Adrenal gland (tissue), 9 donors: ENCODE measurements at regions not wholly inside any gene's neighbourhood (a gene's known extent, or its start where the extent isn't known, plus 50 kb on each side); places are given as distances from the start of the nearest gene placed in this dataset.
A peak's percentile ranks its signal among the peaks of the same experiment; 100 is the strongest.

ENCODE experiments used
- DNase-seq, 7 donors: peaks; one replicate each; pipeline ENCODE4 v3.0.0-alpha.2; 2019 to 2020
- H3K27ac ChIP-seq, 5 donors: fragments of 200-600 bp; sonication (generic) in 4 of 5; 1 replicate in 3 of 5; 2 replicates in 2 of 5; pipeline versions ENCODE4 v1.5.1 to v1.8.0; 2016 to 2020; ENCODE audit warnings: mild to moderate bottlenecking in 1 of 5
- H3K27me3 ChIP-seq: fragments of 200-600 bp; 2 replicates; pipeline ENCODE4 v1.8.0; 2021
- H3K36me3 ChIP-seq, 2 donors: fragments of 200-600 bp; replicated peaks in 1 of 2; 1 replicate in 1 of 2; 2 replicates in 1 of 2; pipeline versions ENCODE4 v1.5.1 to v1.8.0; 2018 to 2022
- H3K4me1 ChIP-seq, 2 donors: fragments of 200-600 bp; replicated peaks in 1 of 2; 1 replicate in 1 of 2; 2 replicates in 1 of 2; pipeline versions ENCODE4 v1.5.1 to v1.8.0; 2018 to 2021
- H3K4me3 ChIP-seq, 4 donors: fragments of 200-600 bp; sonication (generic) in 3 of 4; one replicate each; pipeline ENCODE4 v1.5.1; 2016 to 2018
- H3K9me3 ChIP-seq, 3 donors: fragments of 200-600 bp; sonication (generic) in 1 of 3; replicated peaks in 1 of 3; 1 replicate in 2 of 3; 2 replicates in 1 of 3; pipeline versions ENCODE4 v1.5.1 to v1.8.0; 2016 to 2021
- POLR2A ChIP-seq, 2 donors: fragments of 450-650 bp; IDR thresholded peaks; one replicate each; pipeline ENCODE4 v1.6.1; 2017; ENCODE audit warnings: antibody characterized with exemption in 2 of 2, mild to moderate bottlenecking in 2 of 2, moderate library complexity in 1 of 2
- WGBS, 4 donors: extraction: QIAGEN DNeasy Blood & Tissue Kit in 2 of 4; methylation state at CpG; one replicate each; pipeline versions ENCODE4 v1.1.5 to v1.1.7; 2013 to 2017; 5-methylcytosine and 5-hydroxymethylcytosine counted together
- intact Hi-C, 2 donors: fragments of 100-400 bp; cut with DNase I; formaldehyde crosslinking; loops; one replicate each; pipeline versions ENCODE4 v1.14.1 to v1.15.0; 2022 to 2023
- TF ChIP-seq, protein P1 (sequence below), 6 experiments: fragments of 450-650 bp in 4 of 6; fragments of 200-600 bp in 2 of 6; sonication (generic) in 1 of 6; IDR thresholded peaks; 1 replicate in 5 of 6; 2 replicates in 1 of 6; pipeline versions ENCODE4 v1.5.1 to v1.8.0; 2016 to 2021; ENCODE audit warnings: antibody characterized with exemption in 6 of 6, mild to moderate bottlenecking in 2 of 6, moderate library complexity in 1 of 6
- donor health status: healthy with polysubstance abuse.
- donor health status: Bipolar disorder and iron deficiency.
- donor health status: DM: yes; HTN: yes; CAD: no.
- donor health status: DM: no; HTN: no; CAD: no.
- donor health status: DM: no; HTN: no; CAD: no.

DNA sequence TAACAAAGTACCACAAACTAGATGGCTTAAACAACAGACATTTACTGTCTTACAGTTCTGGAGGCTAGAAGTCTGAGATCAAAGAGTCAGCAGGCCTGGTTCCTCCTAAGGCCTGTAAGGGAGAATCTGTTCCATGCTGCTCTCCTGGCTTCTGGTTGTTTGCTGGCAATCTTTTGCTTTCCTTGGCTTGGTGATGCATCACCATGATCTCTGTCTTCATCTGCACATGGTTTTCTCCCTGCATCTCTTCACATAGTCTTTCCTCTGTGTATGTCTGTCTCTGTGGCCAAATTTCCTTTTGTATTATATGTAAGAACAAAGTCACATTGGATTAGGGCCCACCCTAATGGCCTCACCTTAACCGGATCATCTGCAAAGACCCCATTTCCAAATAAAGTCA, 168.5 kb downstream of the CAPZA3 start:
- no peak for DNase-seq
- Histone ChIP-seq H3K27me3 (no peaks in the 10 kb centered on the region), H3K9me3 (no peaks in the 10 kb centered on the region), H3K4me3 (no peak overlapping the region), H3K36me3 (no peaks in the 10 kb centered on the region), H3K4me1 (peaks cover 0 to 4% of the 10 kb centered on the region in 2 donors), H3K27ac (no peak overlapping the region)
- intact Hi-C loops, result no loop called here
- WGBS, 4 donors, result 86 to 100% (median 94%) methylated on average over 1 of the region's 1 CpG
- TF ChIP-seq POLR2A (IDR thresholded peaks at IDR 0.05), result no peak
- TF ChIP-seq, protein P1, sequence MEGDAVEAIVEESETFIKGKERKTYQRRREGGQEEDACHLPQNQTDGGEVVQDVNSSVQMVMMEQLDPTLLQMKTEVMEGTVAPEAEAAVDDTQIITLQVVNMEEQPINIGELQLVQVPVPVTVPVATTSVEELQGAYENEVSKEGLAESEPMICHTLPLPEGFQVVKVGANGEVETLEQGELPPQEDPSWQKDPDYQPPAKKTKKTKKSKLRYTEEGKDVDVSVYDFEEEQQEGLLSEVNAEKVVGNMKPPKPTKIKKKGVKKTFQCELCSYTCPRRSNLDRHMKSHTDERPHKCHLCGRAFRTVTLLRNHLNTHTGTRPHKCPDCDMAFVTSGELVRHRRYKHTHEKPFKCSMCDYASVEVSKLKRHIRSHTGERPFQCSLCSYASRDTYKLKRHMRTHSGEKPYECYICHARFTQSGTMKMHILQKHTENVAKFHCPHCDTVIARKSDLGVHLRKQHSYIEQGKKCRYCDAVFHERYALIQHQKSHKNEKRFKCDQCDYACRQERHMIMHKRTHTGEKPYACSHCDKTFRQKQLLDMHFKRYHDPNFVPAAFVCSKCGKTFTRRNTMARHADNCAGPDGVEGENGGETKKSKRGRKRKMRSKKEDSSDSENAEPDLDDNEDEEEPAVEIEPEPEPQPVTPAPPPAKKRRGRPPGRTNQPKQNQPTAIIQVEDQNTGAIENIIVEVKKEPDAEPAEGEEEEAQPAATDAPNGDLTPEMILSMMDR (IDR thresholded peaks at IDR 0.05), result no peak

DNA sequence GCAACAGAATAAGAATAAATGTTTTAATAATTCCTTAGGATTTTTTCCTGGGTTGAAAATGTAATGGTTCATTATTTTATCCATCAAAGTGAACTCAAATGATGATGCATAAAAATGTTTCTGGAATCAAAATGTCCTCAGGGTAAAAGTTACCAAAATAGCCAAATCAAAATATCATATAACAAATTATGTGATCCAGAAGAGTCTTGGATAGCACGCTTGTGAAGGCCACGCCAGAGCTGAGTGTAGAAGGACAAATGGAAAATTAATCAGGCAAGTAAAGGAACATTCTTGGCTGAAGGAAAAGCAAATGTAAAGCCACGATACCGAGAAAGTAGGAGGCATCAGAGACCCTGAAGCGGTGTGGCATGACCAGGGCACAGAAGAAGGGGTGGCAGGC, 169.2 kb downstream of the CAPZA3 start:
- DNase-seq, result peak in 5 of 7 donors; percentile 19 to 41 (median 21)
- intact Hi-C loops, result no loop called here
- no peaks in the 10 kb centered on the region for H3K9me3 ChIP-seq
- no peaks in the 10 kb centered on the region for H3K36me3 ChIP-seq
- H3K4me1 ChIP-seq, result peaks cover 0 to 4% of the 10 kb centered on the region in 2 donors
- H3K27ac ChIP-seq, result peak overlapping the region in 2 of 5 donors; percentile 3 to 5
- H3K4me3 ChIP-seq, result no peak overlapping the region
- TF ChIP-seq, protein P1 (IDR thresholded peaks at IDR 0.05), result no peak
- TF ChIP-seq POLR2A (IDR thresholded peaks at IDR 0.05), result no peak
- no peaks in the 10 kb centered on the region for H3K27me3 ChIP-seq
- 49 to 62% (median 53%) methylated on average over 5 of the region's 5 CpGs for WGBS, 4 donors

DNA sequence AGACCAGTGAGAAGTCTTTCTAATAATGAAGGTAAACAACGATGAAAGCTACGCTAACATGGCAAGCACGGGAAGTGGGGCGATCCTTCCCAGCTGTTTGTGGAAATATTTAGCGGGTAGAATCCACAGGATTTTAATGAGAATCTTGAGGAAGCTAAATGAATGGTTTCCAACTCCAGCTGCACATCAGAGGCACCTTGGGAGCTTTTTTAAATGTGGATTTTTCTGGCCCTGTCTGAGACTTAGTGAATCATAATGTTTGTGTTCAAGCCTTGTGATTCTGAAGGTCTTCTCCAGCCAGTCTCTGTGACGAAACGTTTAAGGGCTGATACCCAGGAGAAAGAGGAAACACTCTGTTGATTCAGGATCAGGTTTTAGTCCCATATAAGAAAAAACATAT, 169.8 kb downstream of the CAPZA3 start:
- H3K27me3 ChIP-seq, result no peaks in the 10 kb centered on the region
- H3K4me3 ChIP-seq, result no peak overlapping the region
- 79 to 83% (median 83%) methylated on average over 7 of the region's 7 CpGs for WGBS, 4 donors
- H3K27ac ChIP-seq, result peak overlapping the region in 1 of 5 donors; percentile 3
- DNase-seq, result peak in 3 of 7 donors; percentile 2 to 31 (median 26)
- no peaks in the 10 kb centered on the region for H3K9me3 ChIP-seq
- TF ChIP-seq POLR2A (IDR thresholded peaks at IDR 0.05), result no peak
- TF ChIP-seq, protein P1 (IDR thresholded peaks at IDR 0.05), result no peak
- peaks cover 0 to 4% of the 10 kb centered on the region in 2 donors for H3K4me1 ChIP-seq
- intact Hi-C loops, result no loop called here
- no peaks in the 10 kb centered on the region for H3K36me3 ChIP-seq

DNA sequence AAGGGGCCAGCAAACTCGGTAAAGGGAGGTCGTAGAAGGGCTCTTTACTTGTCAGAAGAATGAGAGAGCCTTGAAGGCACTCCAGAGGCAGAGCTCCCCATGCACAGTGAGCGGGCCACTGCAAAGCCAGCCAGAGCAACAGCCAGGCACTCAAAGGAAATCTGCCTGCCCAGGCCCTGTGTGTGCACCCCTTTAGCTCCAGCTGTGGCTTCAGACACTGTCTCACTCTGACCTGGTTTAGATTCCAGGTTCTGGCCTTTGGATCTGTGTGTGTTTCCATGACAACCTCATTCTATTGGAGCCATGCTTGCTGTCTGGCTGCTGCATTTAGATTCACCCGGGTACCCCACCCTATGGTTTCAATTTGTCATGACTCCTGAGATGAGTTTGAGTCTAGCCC, 170.3 kb downstream of the CAPZA3 start:
- TF ChIP-seq, protein P1 (IDR thresholded peaks at IDR 0.05), result no peak
- no peak for TF ChIP-seq POLR2A (IDR thresholded peaks at IDR 0.05)
- H3K9me3 ChIP-seq, result no peaks in the 10 kb centered on the region
- peaks cover 0 to 4% of the 10 kb centered on the region in 2 donors for H3K4me1 ChIP-seq
- DNase-seq, result peak in 1 of 7 donors; percentile 9
- H3K4me3 ChIP-seq, result no peak overlapping the region
- intact Hi-C loops, result no loop called here
- peak overlapping the region in 1 of 5 donors; percentile 26 for H3K27ac ChIP-seq
- WGBS, 4 donors, result 67 to 85% (median 82%) methylated on average over 3 to 4 of the region's 4 CpGs
- H3K27me3 ChIP-seq, result no peaks in the 10 kb centered on the region
- H3K36me3 ChIP-seq, result no peaks in the 10 kb centered on the region
